ENCODE measurements at regions not wholly inside any gene's neighbourhood (a gene's known extent, or its start where the extent isn't known, plus 50 kb on each side); places are given as distances from the start of the nearest gene placed in this dataset.

DNA sequence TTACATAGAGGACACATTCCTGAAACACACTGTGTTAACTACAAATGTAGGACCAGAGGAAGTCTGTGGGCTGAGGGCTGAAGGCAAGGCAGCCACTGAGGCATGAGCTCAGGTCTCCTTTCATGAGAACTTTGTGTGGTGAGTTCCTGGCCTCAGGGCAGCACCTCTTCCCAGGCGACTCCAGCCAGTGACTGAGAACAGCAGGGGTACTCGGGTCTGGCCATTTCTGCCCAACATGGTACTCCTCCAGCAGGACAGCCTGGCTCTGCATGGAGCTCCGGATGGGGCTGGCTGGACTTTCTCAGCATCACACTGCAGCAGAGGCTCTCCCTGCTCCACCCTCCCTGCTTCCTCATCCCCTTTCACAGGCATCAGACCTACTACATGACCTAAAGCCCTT lies 125.5 kb upstream of the SPATS2L start:
- TF ChIP-seq ZNF331 (CRISPR knock-in tag; IDR thresholded peaks at IDR 0.05; ENCODE audit: low read depth), result no peak
- TF ChIP-seq EZH2phosphoT487 (IDR thresholded peaks at IDR 0.05; ENCODE audit: unreplicated experiment), result no peak
- TF ChIP-seq NANOG (IDR thresholded peaks at IDR 0.05; ENCODE audit: borderline replicate concordance), result no peak
- TF ChIP-seq, protein P1, sequence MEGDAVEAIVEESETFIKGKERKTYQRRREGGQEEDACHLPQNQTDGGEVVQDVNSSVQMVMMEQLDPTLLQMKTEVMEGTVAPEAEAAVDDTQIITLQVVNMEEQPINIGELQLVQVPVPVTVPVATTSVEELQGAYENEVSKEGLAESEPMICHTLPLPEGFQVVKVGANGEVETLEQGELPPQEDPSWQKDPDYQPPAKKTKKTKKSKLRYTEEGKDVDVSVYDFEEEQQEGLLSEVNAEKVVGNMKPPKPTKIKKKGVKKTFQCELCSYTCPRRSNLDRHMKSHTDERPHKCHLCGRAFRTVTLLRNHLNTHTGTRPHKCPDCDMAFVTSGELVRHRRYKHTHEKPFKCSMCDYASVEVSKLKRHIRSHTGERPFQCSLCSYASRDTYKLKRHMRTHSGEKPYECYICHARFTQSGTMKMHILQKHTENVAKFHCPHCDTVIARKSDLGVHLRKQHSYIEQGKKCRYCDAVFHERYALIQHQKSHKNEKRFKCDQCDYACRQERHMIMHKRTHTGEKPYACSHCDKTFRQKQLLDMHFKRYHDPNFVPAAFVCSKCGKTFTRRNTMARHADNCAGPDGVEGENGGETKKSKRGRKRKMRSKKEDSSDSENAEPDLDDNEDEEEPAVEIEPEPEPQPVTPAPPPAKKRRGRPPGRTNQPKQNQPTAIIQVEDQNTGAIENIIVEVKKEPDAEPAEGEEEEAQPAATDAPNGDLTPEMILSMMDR (conservative IDR thresholded peaks at IDR 0.05; ENCODE audit: low read depth in 2 of 2), result no peak
- no peak for TF ChIP-seq ZNF114 (CRISPR knock-in tag; IDR thresholded peaks at IDR 0.05)
- TF ChIP-seq POLR2AphosphoS5 (IDR thresholded peaks at IDR 0.05; ENCODE audit: low read depth), result no peak
- TF ChIP-seq JUNB (IDR thresholded peaks at IDR 0.05; ENCODE audit: unreplicated experiment), result no peak
- TF ChIP-seq, protein P2, sequence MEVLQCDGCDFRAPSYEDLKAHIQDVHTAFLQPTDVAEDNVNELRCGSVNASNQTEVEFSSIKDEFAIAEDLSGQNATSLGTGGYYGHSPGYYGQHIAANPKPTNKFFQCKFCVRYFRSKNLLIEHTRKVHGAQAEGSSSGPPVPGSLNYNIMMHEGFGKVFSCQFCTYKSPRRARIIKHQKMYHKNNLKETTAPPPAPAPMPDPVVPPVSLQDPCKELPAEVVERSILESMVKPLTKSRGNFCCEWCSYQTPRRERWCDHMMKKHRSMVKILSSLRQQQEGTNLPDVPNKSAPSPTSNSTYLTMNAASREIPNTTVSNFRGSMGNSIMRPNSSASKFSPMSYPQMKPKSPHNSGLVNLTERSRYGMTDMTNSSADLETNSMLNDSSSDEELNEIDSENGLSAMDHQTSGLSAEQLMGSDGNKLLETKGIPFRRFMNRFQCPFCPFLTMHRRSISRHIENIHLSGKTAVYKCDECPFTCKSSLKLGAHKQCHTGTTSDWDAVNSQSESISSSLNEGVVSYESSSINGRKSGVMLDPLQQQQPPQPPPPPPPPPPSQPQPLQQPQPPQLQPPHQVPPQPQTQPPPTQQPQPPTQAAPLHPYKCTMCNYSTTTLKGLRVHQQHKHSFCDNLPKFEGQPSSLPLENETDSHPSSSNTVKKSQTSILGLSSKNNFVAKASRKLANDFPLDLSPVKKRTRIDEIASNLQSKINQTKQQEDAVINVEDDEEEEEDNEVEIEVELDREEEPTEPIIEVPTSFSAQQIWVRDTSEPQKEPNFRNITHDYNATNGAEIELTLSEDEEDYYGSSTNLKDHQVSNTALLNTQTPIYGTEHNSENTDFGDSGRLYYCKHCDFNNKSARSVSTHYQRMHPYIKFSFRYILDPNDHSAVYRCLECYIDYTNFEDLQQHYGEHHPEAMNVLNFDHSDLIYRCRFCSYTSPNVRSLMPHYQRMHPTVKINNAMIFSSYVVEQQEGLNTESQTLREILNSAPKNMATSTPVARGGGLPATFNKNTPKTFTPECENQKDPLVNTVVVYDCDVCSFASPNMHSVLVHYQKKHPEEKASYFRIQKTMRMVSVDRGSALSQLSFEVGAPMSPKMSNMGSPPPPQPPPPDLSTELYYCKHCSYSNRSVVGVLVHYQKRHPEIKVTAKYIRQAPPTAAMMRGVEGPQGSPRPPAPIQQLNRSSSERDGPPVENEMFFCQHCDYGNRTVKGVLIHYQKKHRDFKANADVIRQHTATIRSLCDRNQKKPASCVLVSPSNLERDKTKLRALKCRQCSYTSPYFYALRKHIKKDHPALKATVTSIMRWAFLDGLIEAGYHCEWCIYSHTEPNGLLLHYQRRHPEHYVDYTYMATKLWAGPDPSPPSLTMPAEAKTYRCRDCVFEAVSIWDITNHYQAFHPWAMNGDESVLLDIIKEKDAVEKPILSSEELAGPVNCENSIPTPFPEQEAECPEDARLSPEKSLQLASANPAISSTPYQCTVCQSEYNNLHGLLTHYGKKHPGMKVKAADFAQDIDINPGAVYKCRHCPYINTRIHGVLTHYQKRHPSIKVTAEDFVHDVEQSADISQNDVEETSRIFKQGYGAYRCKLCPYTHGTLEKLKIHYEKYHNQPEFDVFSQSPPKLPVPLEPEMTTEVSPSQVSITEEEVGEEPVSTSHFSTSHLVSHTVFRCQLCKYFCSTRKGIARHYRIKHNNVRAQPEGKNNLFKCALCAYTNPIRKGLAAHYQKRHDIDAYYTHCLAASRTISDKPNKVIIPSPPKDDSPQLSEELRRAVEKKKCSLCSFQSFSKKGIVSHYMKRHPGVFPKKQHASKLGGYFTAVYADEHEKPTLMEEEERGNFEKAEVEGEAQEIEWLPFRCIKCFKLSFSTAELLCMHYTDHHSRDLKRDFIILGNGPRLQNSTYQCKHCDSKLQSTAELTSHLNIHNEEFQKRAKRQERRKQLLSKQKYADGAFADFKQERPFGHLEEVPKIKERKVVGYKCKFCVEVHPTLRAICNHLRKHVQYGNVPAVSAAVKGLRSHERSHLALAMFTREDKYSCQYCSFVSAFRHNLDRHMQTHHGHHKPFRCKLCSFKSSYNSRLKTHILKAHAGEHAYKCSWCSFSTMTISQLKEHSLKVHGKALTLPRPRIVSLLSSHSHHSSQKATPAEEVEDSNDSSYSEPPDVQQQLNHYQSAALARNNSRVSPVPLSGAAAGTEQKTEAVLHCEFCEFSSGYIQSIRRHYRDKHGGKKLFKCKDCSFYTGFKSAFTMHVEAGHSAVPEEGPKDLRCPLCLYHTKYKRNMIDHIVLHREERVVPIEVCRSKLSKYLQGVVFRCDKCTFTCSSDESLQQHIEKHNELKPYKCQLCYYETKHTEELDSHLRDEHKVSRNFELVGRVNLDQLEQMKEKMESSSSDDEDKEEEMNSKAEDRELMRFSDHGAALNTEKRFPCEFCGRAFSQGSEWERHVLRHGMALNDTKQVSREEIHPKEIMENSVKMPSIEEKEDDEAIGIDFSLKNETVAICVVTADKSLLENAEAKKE (CRISPR knock-in tag; IDR thresholded peaks at IDR 0.05), result no peak
- TF ChIP-seq, protein P3, sequence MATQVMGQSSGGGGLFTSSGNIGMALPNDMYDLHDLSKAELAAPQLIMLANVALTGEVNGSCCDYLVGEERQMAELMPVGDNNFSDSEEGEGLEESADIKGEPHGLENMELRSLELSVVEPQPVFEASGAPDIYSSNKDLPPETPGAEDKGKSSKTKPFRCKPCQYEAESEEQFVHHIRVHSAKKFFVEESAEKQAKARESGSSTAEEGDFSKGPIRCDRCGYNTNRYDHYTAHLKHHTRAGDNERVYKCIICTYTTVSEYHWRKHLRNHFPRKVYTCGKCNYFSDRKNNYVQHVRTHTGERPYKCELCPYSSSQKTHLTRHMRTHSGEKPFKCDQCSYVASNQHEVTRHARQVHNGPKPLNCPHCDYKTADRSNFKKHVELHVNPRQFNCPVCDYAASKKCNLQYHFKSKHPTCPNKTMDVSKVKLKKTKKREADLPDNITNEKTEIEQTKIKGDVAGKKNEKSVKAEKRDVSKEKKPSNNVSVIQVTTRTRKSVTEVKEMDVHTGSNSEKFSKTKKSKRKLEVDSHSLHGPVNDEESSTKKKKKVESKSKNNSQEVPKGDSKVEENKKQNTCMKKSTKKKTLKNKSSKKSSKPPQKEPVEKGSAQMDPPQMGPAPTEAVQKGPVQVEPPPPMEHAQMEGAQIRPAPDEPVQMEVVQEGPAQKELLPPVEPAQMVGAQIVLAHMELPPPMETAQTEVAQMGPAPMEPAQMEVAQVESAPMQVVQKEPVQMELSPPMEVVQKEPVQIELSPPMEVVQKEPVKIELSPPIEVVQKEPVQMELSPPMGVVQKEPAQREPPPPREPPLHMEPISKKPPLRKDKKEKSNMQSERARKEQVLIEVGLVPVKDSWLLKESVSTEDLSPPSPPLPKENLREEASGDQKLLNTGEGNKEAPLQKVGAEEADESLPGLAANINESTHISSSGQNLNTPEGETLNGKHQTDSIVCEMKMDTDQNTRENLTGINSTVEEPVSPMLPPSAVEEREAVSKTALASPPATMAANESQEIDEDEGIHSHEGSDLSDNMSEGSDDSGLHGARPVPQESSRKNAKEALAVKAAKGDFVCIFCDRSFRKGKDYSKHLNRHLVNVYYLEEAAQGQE (IDR thresholded peaks at IDR 0.05; ENCODE audit: unreplicated experiment), result no peak
- TF ChIP-seq EZH2 (IDR thresholded peaks at IDR 0.05; ENCODE audit: low read depth, unreplicated experiment), result no peak
- no peak for TF ChIP-seq CREB1 (CRISPR knock-in tag; IDR thresholded peaks at IDR 0.05; ENCODE audit: low read depth)
- TF ChIP-seq, protein P4, sequence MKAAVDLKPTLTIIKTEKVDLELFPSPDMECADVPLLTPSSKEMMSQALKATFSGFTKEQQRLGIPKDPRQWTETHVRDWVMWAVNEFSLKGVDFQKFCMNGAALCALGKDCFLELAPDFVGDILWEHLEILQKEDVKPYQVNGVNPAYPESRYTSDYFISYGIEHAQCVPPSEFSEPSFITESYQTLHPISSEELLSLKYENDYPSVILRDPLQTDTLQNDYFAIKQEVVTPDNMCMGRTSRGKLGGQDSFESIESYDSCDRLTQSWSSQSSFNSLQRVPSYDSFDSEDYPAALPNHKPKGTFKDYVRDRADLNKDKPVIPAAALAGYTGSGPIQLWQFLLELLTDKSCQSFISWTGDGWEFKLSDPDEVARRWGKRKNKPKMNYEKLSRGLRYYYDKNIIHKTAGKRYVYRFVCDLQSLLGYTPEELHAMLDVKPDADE (IDR thresholded peaks at IDR 0.05), result no peak
- TF ChIP-seq STAT1 (IDR thresholded peaks at IDR 0.05; ENCODE audit: unreplicated experiment), result no peak
- H3K27ac Mint-ChIP-seq, result no peak overlapping the region
- Histone ChIP-seq H3K4me3 (no peak overlapping the region), H3K36me3 (ENCODE audit: insufficient read depth) (0 out of 2 replicates have a peak, but pooled peaks cover 7% of the 10 kb centered on the region), H3F3A (replicated peaks; ENCODE audit: low read depth) (no peaks in the 10 kb centered on the region), H3K4me2 (no peak overlapping the region), H3K4me1 (ENCODE audit: insufficient read depth) (peaks cover 20% of the 10 kb centered on the region), H3K27ac (ENCODE audit: low read depth) (no peak overlapping the region), H3K79me2 (replicated peaks; ENCODE audit: insufficient read depth) (no peaks in the 10 kb centered on the region), H3K27me3 (ENCODE audit: insufficient read depth) (no peaks in the 10 kb centered on the region), H4K20me1 (replicated peaks; ENCODE audit: insufficient read depth) (no peaks in the 10 kb centered on the region), H2AFZ (0 out of 2 replicates have a peak overlapping the region, but pooled peaks have one; percentile 18), H3K9me2 (ENCODE audit: insufficient read depth) (peaks cover 17% of the 10 kb centered on the region)
- peaks cover 18% of the 10 kb centered on the region for H3K4me1 Mint-ChIP-seq
- H3K9me3 Mint-ChIP-seq, result peaks cover 4% of the 10 kb centered on the region
- H3K4me3 Mint-ChIP-seq, result no peak overlapping the region
- peaks cover 8% of the 10 kb centered on the region for H3K27me3 Mint-ChIP-seq (ENCODE audit: insufficient read depth, low read depth, poor library complexity)
- ATAC-seq (no peak), DNase-seq (ENCODE audit: low spot score) (no peak)
- peaks cover 5% of the 10 kb centered on the region; the same call in 2 of the 3 replicates for H3K36me3 Mint-ChIP-seq (ENCODE audit: low read depth)

Measured in GM23338 (cell line).